HCT116 (cell line): ENCODE measurements at regions not wholly inside any gene's neighbourhood (a gene's known extent, or its start where the extent isn't known, plus 50 kb on each side); places are given as distances from the start of the nearest gene placed in this dataset.

Experiments used
- ATAC-seq: fragments of 200-7000 bp; cut with Tn5 transposase; 2 replicates; pipeline ENCODE4 v1.9.1; 2020; ENCODE audit warnings: mild to moderate bottlenecking, moderate library complexity
- BruUV-seq: library from RNA; stranded (reverse); fragments of 400-500 nt; replicated peaks from 2 replicates; lab custom pipeline; 2021; lab: Mats Ljungman, UMichigan
- CTCF ChIA-PET: fragments of 300-600 bp; sonication (Branson Sonifier 250); formaldehyde crosslinking; loops from one replicate; lab custom pipeline; 2021; ENCODE audit warnings: antibody characterized with exemption; lab: Charles Lee
- POLR2A ChIA-PET: fragments of 300-600, 350-600 bp; sonication (Branson Sonifier 250); formaldehyde crosslinking; loops from one replicate; lab custom pipeline; 2021; ENCODE audit warnings: antibody characterized with exemption; lab: Charles Lee
- RAD21 ChIA-PET, 2 experiments: fragments of 300-600 bp; sonication (Branson Sonifier 250); formaldehyde crosslinking; loops; one replicate each; lab custom pipeline; 2023; ENCODE audit warnings: low total read pairs in 2 of 2; ENCODE audit not compliant: uncharacterized antibody in 2 of 2, unreplicated experiment in 2 of 2, low non-redundant PET in 1 of 2; lab: Charles Lee
- DNase-seq: peaks from one replicate; pipeline ENCODE4 v3.0.0-alpha.2; 2010; ENCODE audit warnings: low read depth, low spot score
- H2AFZ ChIP-seq: fragments of 200-600 bp; shearing (Covaris generic), sonication (generic); 2 replicates; pipeline ENCODE4 v1.6.1; 2017; ENCODE audit warnings: low read depth, mixed run types, mixed read lengths, antibody characterized with exemption, low read length; ENCODE audit not compliant: poor library complexity, severe bottlenecking
- H3K27ac ChIP-seq: 2 replicates; pipeline ENCODE4 v1.5.1; 2012; ENCODE audit warnings: low read depth, low read length
- H3K27me3 ChIP-seq: fragments of 200-600 bp; sonication (generic); 2 replicates; pipeline ENCODE4 v1.6.1; 2016; ENCODE audit warnings: mixed run types, low read length, mixed read lengths; ENCODE audit not compliant: insufficient read depth
- H3K36me3 ChIP-seq, 2 experiments: fragments of 200-500 bp in 1 of 2; fragments of 200-600 bp in 1 of 2; sonication (Bioruptor generic) in 1 of 2; sonication (generic) in 1 of 2; 2 replicates each; pipeline versions ENCODE4 v1.5.1 to v1.6.1; 2014 to 2016; ENCODE audit warnings: low read length in 2 of 2, inconsistent platforms in 1 of 2, mixed read lengths in 1 of 2, mixed run types in 1 of 2; ENCODE audit not compliant: insufficient read depth in 2 of 2, control insufficient read depth in 1 of 2
- H3K4me1 ChIP-seq, 2 experiments: fragments of 200-600 bp in 1 of 2; sonication (generic) in 1 of 2; 2 replicates each; pipeline versions ENCODE4 v1.5.1 to v1.6.1; 2012 to 2017; ENCODE audit warnings: low read length in 2 of 2, inconsistent platforms in 1 of 2, mild to moderate bottlenecking in 1 of 2, mixed read lengths in 1 of 2, mixed run types in 1 of 2, moderate library complexity in 1 of 2; ENCODE audit not compliant: insufficient read depth in 2 of 2, control insufficient read depth in 1 of 2
- H3K4me2 ChIP-seq: fragments of 200-600 bp; sonication (generic); 2 replicates; pipeline ENCODE4 v1.6.1; 2017; ENCODE audit warnings: mixed run types, low read length, mixed read lengths
- H3K4me3 ChIP-seq, 2 experiments: fragments of 200-600 bp in 1 of 2; sonication (generic) in 1 of 2; replicated peaks in 1 of 2; 2 replicates each; pipeline ENCODE4 v1.5.1; 2011 to 2016; ENCODE audit warnings: low read length in 2 of 2, control low read depth in 1 of 2, low read depth in 1 of 2, mild to moderate bottlenecking in 1 of 2, mixed read lengths in 1 of 2, mixed run types in 1 of 2
- H3K79me2 ChIP-seq: fragments of 200-600 bp; sonication (generic); 2 replicates; pipeline ENCODE4 v1.6.1; 2017; ENCODE audit warnings: mild to moderate bottlenecking, mixed run types, low read length, moderate library complexity, mixed read lengths; ENCODE audit not compliant: insufficient read depth
- H3K9ac ChIP-seq: fragments of 200-600 bp; sonication (generic); 2 replicates; pipeline ENCODE4 v1.6.1; 2016; ENCODE audit warnings: low read length, mixed read lengths
- H3K9me2 ChIP-seq: fragments of 200-600 bp; sonication (generic), shearing (Covaris generic); 2 replicates; pipeline ENCODE4 v1.6.1; 2017; ENCODE audit warnings: mixed run types, mild to moderate bottlenecking, moderate library complexity; ENCODE audit not compliant: insufficient read depth
- H3K9me3 ChIP-seq, 2 experiments: fragments of 200-500 bp in 1 of 2; fragments of 200-600 bp in 1 of 2; sonication (Bioruptor generic) in 1 of 2; sonication (generic) in 1 of 2; 2 replicates each; pipeline ENCODE4 v1.6.1; 2014 to 2017; ENCODE audit warnings: low read length in 2 of 2, mixed read lengths in 2 of 2, inconsistent platforms in 1 of 2, low read depth in 1 of 2, mild to moderate bottlenecking in 1 of 2, mixed run types in 1 of 2, moderate library complexity in 1 of 2; ENCODE audit not compliant: control insufficient read depth in 1 of 2, insufficient read depth in 1 of 2
- H4K20me1 ChIP-seq: fragments of 200-600 bp; sonication (generic), shearing (Covaris generic); 2 replicates; pipeline ENCODE4 v1.6.1; 2017; ENCODE audit warnings: mixed run types, mild to moderate bottlenecking, moderate library complexity; ENCODE audit not compliant: insufficient read depth
- ELF1 ChIP-seq: IDR thresholded peaks from 2 replicates; pipeline ENCODE4 v1.6.1; 2012; ENCODE audit warnings: low read depth, borderline replicate concordance
- JUND ChIP-seq: IDR thresholded peaks from 2 replicates; pipeline ENCODE4 v1.6.1; 2012
- POLR2AphosphoS5 ChIP-seq: IDR thresholded peaks from 2 replicates; pipeline ENCODE4 v1.6.1; 2011; ENCODE audit warnings: mild to moderate bottlenecking, low read depth, low read length, moderate library complexity
- RAD21 ChIP-seq: IDR thresholded peaks from 2 replicates; pipeline ENCODE4 v1.6.1; 2012; ENCODE audit warnings: low read depth, mild to moderate bottlenecking
- SIN3A ChIP-seq: IDR thresholded peaks from 2 replicates; pipeline ENCODE4 v1.6.1; 2012; ENCODE audit warnings: low read depth
- SRF ChIP-seq: IDR thresholded peaks from 2 replicates; pipeline ENCODE4 v1.6.1; 2012; ENCODE audit warnings: low read depth
- YY1 ChIP-seq: IDR thresholded peaks from 2 replicates; pipeline ENCODE4 v1.6.1; 2011; ENCODE audit warnings: low read length, low read depth, moderate library complexity, mild to moderate bottlenecking; ENCODE audit not compliant: insufficient replicate concordance; ENCODE audit errors: extremely low read depth
- intact Hi-C: fragments of 100-400 bp; cut with micrococcal nuclease; formaldehyde crosslinking; loops from 2 replicates; pipeline ENCODE4 v1.10.0; 2022
- TF ChIP-seq, protein P1 (sequence below), 3 experiments: fragments of 200-600 bp in 1 of 3; sonication (generic) in 1 of 3; IDR thresholded peaks in 2 of 3; conservative IDR thresholded peaks in 1 of 3; 2 replicates each; pipeline ENCODE4 v1.5.1; 2012 to 2017; ENCODE audit warnings: low read depth in 2 of 3, low read length in 2 of 3, antibody characterized with exemption in 1 of 3, borderline replicate concordance in 1 of 3, control low read depth in 1 of 3, mild to moderate bottlenecking in 1 of 3, mixed read lengths in 1 of 3, mixed run types in 1 of 3, moderate library complexity in 1 of 3; ENCODE audit not compliant: insufficient read depth in 1 of 3

DNA sequence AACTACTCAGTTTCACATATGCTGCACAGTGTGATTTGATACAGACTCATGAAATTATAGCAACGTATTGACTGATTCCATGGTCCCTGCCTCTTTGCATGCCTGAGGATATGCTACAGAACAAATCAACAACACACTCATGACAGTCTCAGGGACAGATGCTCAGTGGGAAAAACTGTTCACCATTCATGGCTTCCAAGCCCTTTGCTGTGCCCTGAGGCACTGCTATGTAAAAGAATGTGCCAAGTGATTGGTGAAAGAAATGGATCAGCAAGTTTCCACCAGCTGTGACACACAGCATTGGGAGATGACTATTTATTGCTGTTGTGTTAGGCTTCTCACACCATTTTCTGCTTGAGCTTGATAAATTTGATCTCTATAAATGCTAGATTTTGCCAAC lies 825.6 kb upstream of the INTU start:
- no peaks in the 10 kb centered on the region for H3K9me3 ChIP-seq
- RAD21 ChIA-PET, result no interaction called here
- no peak overlapping the region for H3K27ac ChIP-seq
- no peak for ATAC-seq
- no peak overlapping the region for H3K4me2 ChIP-seq
- H3K36me3 ChIP-seq, result no peaks in the 10 kb centered on the region
- TF ChIP-seq JUND (no peak), ELF1 (no peak)
- TF ChIP-seq, all 23 proteins: peak for 0
- CTCF ChIA-PET, result no interaction called here
- peak overlapping the region; percentile 18 for H2AFZ ChIP-seq
- no peak overlapping the region for H3K9ac ChIP-seq
- intact Hi-C loops, result no loop called here
- POLR2A ChIA-PET, result no interaction called here
- H3K4me3 ChIP-seq, result no peak overlapping the region
- no peaks in the 10 kb centered on the region for H3K79me2 ChIP-seq
- no TSS peak for BruUV-seq
- no peaks in the 10 kb centered on the region for H3K4me1 ChIP-seq
- no peak for DNase-seq
- no peaks in the 10 kb centered on the region for H3K9me2 ChIP-seq
- no peaks in the 10 kb centered on the region for H3K27me3 ChIP-seq
- no peaks in the 10 kb centered on the region for H4K20me1 ChIP-seq

DNA sequence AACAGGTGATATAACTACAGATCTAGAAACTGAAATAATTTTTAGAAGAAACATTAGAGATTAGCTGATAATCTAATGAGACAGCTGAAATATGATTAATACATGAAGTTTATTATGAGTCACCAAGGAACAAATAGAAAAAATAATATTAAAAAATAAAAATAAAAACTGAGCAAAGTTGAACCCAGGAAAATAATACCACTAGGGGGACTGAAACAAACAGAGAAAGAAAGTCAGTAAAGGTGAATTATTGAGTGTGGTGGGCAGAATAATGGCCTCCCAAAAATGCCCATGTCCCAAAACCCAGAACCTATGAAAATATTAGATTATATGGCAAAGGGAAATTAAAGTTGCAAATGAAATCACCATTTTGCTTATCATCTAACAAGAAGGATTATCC lies 820.7 kb upstream of the INTU start:
- Histone ChIP-seq H3K27me3 (no peaks in the 10 kb centered on the region), H3K27ac (no peak overlapping the region), H2AFZ (peak overlapping the region; percentile 32), H3K4me1 (no peaks in the 10 kb centered on the region), H3K4me3 (no peak overlapping the region), H3K79me2 (no peaks in the 10 kb centered on the region), H3K4me2 (no peak overlapping the region), H3K36me3 (no peaks in the 10 kb centered on the region), H3K9ac (no peak overlapping the region), H3K9me3 (no peaks in the 10 kb centered on the region), H3K9me2 (no peaks in the 10 kb centered on the region), H4K20me1 (no peaks in the 10 kb centered on the region)
- ChIA-PET POLR2A (no interaction called here), CTCF (no interaction called here), RAD21 (no interaction called here)
- no peak for TF ChIP-seq POLR2AphosphoS5
- no peak for TF ChIP-seq JUND
- TF ChIP-seq, protein P1, sequence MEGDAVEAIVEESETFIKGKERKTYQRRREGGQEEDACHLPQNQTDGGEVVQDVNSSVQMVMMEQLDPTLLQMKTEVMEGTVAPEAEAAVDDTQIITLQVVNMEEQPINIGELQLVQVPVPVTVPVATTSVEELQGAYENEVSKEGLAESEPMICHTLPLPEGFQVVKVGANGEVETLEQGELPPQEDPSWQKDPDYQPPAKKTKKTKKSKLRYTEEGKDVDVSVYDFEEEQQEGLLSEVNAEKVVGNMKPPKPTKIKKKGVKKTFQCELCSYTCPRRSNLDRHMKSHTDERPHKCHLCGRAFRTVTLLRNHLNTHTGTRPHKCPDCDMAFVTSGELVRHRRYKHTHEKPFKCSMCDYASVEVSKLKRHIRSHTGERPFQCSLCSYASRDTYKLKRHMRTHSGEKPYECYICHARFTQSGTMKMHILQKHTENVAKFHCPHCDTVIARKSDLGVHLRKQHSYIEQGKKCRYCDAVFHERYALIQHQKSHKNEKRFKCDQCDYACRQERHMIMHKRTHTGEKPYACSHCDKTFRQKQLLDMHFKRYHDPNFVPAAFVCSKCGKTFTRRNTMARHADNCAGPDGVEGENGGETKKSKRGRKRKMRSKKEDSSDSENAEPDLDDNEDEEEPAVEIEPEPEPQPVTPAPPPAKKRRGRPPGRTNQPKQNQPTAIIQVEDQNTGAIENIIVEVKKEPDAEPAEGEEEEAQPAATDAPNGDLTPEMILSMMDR (IDR thresholded peaks at IDR 0.05 in 2 of 3, conservative IDR thresholded peaks at IDR 0.05 in 1 of 3; ENCODE audit: borderline replicate concordance in 1 of 3, insufficient read depth in 1 of 3, low read depth in 2 of 3, low read length in 2 of 3), result 0 out of 6 replicates have a peak, but pooled peaks of 1 of the 3 experiments have one; percentile 7
- TF ChIP-seq SIN3A, result no peak
- TF ChIP-seq YY1, result no peak
- no peak for TF ChIP-seq SRF
- no peak for TF ChIP-seq RAD21
- ATAC-seq, result no peak
- intact Hi-C loops, result no loop called here
- BruUV-seq, result no TSS peak
- DNase-seq, result no peak
